CD14-positive monocyte (primary cell): ENCODE measurements at regions not wholly inside any gene's neighbourhood (a gene's known extent, or its start where the extent isn't known, plus 50 kb on each side); places are given as distances from the start of the nearest gene placed in this dataset.

ENCODE experiments used
- DNase-seq, 3 donors: peaks; one replicate each; pipeline ENCODE4 v3.0.0-alpha.2; 2011 to 2022
- H2AFZ ChIP-seq: 2 replicates; pipeline ENCODE4 v1.6.0; 2012; ENCODE audit warnings: mild to moderate bottlenecking, low read depth, low read length, inconsistent platforms; ENCODE audit not compliant: insufficient read depth, poor library complexity, severe bottlenecking
- H3K27ac ChIP-seq, 2 donors: 1 replicate in 1 of 2; 2 replicates in 1 of 2; pipeline ENCODE4 v1.5.1; 2012 to 2013; ENCODE audit warnings: low read length in 2 of 2, control low read depth in 1 of 2, inconsistent platforms in 1 of 2, low read depth in 1 of 2, mild to moderate bottlenecking in 1 of 2
- H3K27me3 ChIP-seq, 2 donors: one replicate each; pipeline versions ENCODE4 v1.6.0 to v1.6.1; 2011 to 2013; ENCODE audit warnings: low read length in 2 of 2; ENCODE audit not compliant: control insufficient read depth in 2 of 2, insufficient read depth in 2 of 2
- H3K36me3 ChIP-seq, 2 donors: replicated peaks in 1 of 2; 1 replicate in 1 of 2; 2 replicates in 1 of 2; pipeline versions ENCODE4 v1.5.1 to v1.6.1; 2012 to 2013; ENCODE audit warnings: low read length in 2 of 2, control low read depth in 1 of 2, inconsistent platforms in 1 of 2, mild to moderate bottlenecking in 1 of 2; ENCODE audit not compliant: insufficient read depth in 2 of 2, control insufficient read depth in 1 of 2
- H3K4me1 ChIP-seq, 2 donors: 1 replicate in 1 of 2; 2 replicates in 1 of 2; pipeline versions ENCODE4 v1.5.1 to v1.6.1; 2012 to 2013; ENCODE audit warnings: low read length in 2 of 2, control low read depth in 1 of 2, inconsistent platforms in 1 of 2, mild to moderate bottlenecking in 1 of 2, moderate library complexity in 1 of 2; ENCODE audit not compliant: insufficient read depth in 2 of 2, control insufficient read depth in 1 of 2
- H3K4me2 ChIP-seq: replicated peaks from 2 replicates; pipeline ENCODE3; 2012; ENCODE audit warnings: low read length, moderate library complexity, mild to moderate bottlenecking; ENCODE audit not compliant: poor library complexity, severe bottlenecking; ENCODE audit errors: extremely low read depth
- H3K4me3 ChIP-seq, 3 experiments: fragments of 200-600 bp in 1 of 3; sonication (generic) in 1 of 3; replicated peaks in 1 of 3; 1 replicate in 2 of 3; 2 replicates in 1 of 3; pipeline ENCODE4 v1.5.1; 2011 to 2013; ENCODE audit warnings: low read length in 3 of 3, mild to moderate bottlenecking in 3 of 3, control low read depth in 2 of 3, low read depth in 2 of 3, inconsistent platforms in 1 of 3, moderate library complexity in 1 of 3
- H3K79me2 ChIP-seq: 2 replicates; pipeline ENCODE4 v1.6.0; 2012; ENCODE audit warnings: mild to moderate bottlenecking, control low read depth, inconsistent platforms, low read length, moderate library complexity; ENCODE audit not compliant: insufficient read depth
- H3K9ac ChIP-seq: 2 replicates; pipeline ENCODE4 v1.6.0; 2017; ENCODE audit warnings: low read length, mild to moderate bottlenecking; ENCODE audit not compliant: insufficient read depth, poor library complexity, severe bottlenecking
- H3K9me3 ChIP-seq, 2 donors: replicated peaks in 1 of 2; 1 replicate in 1 of 2; 2 replicates in 1 of 2; pipeline versions ENCODE4 v1.5.1 to v1.6.1; 2012 to 2013; ENCODE audit warnings: low read length in 2 of 2, control low read depth in 1 of 2; ENCODE audit not compliant: control insufficient read depth in 1 of 2, insufficient read depth in 1 of 2
- H4K20me1 ChIP-seq: 2 replicates; pipeline ENCODE4 v1.6.0; 2012; ENCODE audit warnings: mild to moderate bottlenecking, low read length, control low read depth, moderate library complexity; ENCODE audit not compliant: insufficient read depth
- H3K27ac Mint-ChIP-seq, 7 donors: one replicate each; pipeline ENCODE4 v1.8.0; 2020; ENCODE audit warnings: mild to moderate bottlenecking in 7 of 7, mixed read lengths in 7 of 7, moderate library complexity in 6 of 7, inconsistent platforms in 2 of 7
- H3K27me3 Mint-ChIP-seq, 3 donors: one replicate each; pipeline ENCODE4 v1.8.0; 2021 to 2022; ENCODE audit warnings: low read depth in 3 of 3, mild to moderate bottlenecking in 3 of 3, mixed read lengths in 3 of 3, moderate library complexity in 3 of 3, inconsistent platforms in 1 of 3
- H3K36me3 Mint-ChIP-seq, 2 donors: one replicate each; pipeline ENCODE4 v1.8.0; 2020; ENCODE audit warnings: mixed read lengths in 2 of 2, inconsistent platforms in 1 of 2, mild to moderate bottlenecking in 1 of 2
- H3K4me1 Mint-ChIP-seq: one replicate; pipeline ENCODE4 v1.8.0; 2020; ENCODE audit warnings: mild to moderate bottlenecking, mixed read lengths
- H3K4me3 Mint-ChIP-seq, 2 donors: one replicate each; pipeline ENCODE4 v1.8.0; 2020; ENCODE audit warnings: mild to moderate bottlenecking in 2 of 2, mixed read lengths in 2 of 2, moderate library complexity in 1 of 2
- H3K9me3 Mint-ChIP-seq, 7 donors: one replicate each; pipeline ENCODE4 v1.8.0; 2020 to 2022; ENCODE audit warnings: mixed read lengths in 7 of 7, mild to moderate bottlenecking in 6 of 7, moderate library complexity in 6 of 7, inconsistent platforms in 2 of 7
- CTCF ChIP-seq: fragments of 200-600 bp; IDR thresholded peaks from one replicate; pipeline ENCODE4 v1.8.0; 2022; ENCODE audit warnings: antibody characterized with exemption, mild to moderate bottlenecking
- WGBS: methylation state at CpG from one replicate; pipeline ENCODE4 v1.1.5; 2013; ENCODE audit warnings: missing lambda C conversion rate; ENCODE audit not compliant: insufficient coverage; 5-methylcytosine and 5-hydroxymethylcytosine counted together
- intact Hi-C, 2 donors: fragments of 100-400 bp; cut with micrococcal nuclease; formaldehyde crosslinking; loops; one replicate each; pipeline versions ENCODE4 v1.15.0 to v1.15.1; 2023

- WGBS: 78% methylated on average over 4 of the region's 4 CpGs
- H3K9me3 Mint-ChIP-seq: no peaks in the 10 kb centered on the region
- H3K27ac ChIP-seq: no peak overlapping the region
Observed at GRCh38 chr1:232267837-232268598, 361.9 kb downstream of the SIPA1L2 start.

More at GRCh38 chr1:232267837-232268598, 361.9 kb downstream of the SIPA1L2 start:
- Mint-ChIP-seq H3K27ac (no peak overlapping the region), H3K36me3 (no peaks in the 10 kb centered on the region), H3K4me1 (no peaks in the 10 kb centered on the region), H3K27me3 (peaks cover 8 to 16% (median 14%) of the 10 kb centered on the region in 3 donors), H3K4me3 (no peak overlapping the region)
- H3K4me3 ChIP-seq: no peak overlapping the region
- H3K79me2 ChIP-seq: no peaks in the 10 kb centered on the region
- peaks cover 5 to 9% of the 10 kb centered on the region in 2 donors for H3K27me3 ChIP-seq
- no peak overlapping the region for H3K9ac ChIP-seq
- no peak for DNase-seq
- intact Hi-C loops: no loop called here
- no peaks in the 10 kb centered on the region for H3K4me1 ChIP-seq
- H3K4me2 ChIP-seq: no peak overlapping the region
- TF ChIP-seq CTCF: no peak
- no peaks in the 10 kb centered on the region for H3K9me3 ChIP-seq
- H4K20me1 ChIP-seq: no peaks in the 10 kb centered on the region
- no peaks in the 10 kb centered on the region for H3K36me3 ChIP-seq
- H2AFZ ChIP-seq: no peak overlapping the region
